ENCODE measurements at regions not wholly inside any gene's neighbourhood (a gene's known extent, or its start where the extent isn't known, plus 50 kb on each side); places are given as distances from the start of the nearest gene placed in this dataset.

GRCh38 chr11:128305588-128305987 lies 281.8 kb downstream of the ETS1 start:
- no peaks in the 10 kb centered on the region for H3K27me3 Mint-ChIP-seq
- no peak for DNase-seq

DNA sequence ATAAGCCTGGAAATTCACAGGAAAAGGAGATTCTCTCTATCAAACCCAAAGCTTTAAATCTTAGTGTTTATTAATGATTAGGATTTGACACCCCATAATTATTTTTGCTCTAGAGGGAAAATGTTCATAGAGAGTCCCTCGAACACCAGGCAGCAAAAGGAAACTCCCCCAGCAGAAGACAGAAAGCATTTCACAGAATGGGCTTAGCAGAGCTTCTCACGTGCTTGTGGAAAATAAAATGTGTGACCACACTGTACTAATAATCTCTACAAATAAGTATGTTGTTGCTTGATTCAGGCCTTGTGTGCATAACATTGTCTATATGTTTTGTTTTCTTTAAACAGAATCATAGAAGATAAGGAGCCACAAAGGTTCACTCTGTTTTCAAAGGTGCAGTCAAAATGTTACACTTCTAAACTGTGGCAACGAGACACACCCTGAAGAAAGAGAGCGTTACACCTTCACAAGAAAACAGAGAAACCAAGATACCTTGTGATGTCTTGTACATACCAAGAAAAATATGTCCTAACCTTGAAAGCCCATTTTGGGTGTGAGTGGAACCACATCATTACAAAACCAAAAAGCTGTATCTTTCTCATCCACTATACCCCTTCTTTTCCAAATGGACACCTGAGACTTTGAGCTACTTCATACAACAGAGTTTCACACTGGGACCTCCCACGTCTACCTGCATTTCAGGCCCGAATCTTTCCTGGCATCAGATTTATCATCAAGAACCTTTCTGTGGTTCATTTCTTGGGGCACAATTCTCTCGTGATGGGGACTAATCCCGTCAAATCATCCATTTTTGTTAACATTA lies 282.5 kb downstream of the ETS1 start:
- H3K27ac Mint-ChIP-seq = no peak overlapping the region
- no peaks in the 10 kb centered on the region for H3K36me3 Mint-ChIP-seq
- peaks cover 37 to 65% of the 10 kb centered on the region in 2 donors for H3K4me1 Mint-ChIP-seq
- no peaks in the 10 kb centered on the region for H3K27me3 Mint-ChIP-seq
- no peaks in the 10 kb centered on the region for H3K9me3 Mint-ChIP-seq
- no peak overlapping the region for H3K4me3 Mint-ChIP-seq
- DNase-seq (no peak), ATAC-seq (replicated peaks) (no peak)

More at GRCh38 chr11:128305588-128305987, 281.8 kb downstream of the ETS1 start:
- Mint-ChIP-seq H3K4me1 (peaks cover 37 to 69% of the 10 kb centered on the region in 2 donors), H3K27ac (no peak overlapping the region), H3K36me3 (no peaks in the 10 kb centered on the region), H3K4me3 (no peak overlapping the region), H3K9me3 (no peaks in the 10 kb centered on the region)
- no peak for ATAC-seq (replicated peaks)

DNA sequence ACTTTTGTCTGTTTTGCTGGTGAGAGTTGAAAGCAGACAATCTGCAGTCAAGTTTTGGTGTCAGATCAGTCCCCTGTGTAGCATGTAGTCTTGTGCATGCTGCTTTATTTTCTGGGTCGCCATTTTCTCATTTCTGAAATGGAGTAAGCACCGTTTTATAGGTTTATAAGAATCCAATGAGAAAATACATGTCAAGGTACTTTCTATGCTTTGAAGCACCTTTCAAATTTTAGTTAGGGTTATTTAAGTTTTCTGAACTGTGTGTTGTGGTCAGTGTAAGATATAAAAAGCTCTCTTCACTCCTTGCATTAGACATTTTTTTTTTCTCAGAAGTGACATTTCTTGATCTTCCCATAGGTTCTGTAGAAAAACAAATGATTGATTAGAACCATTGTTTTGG lies 283.2 kb downstream of the ETS1 start:
- H3K27me3 Mint-ChIP-seq = no peaks in the 10 kb centered on the region
- no peak overlapping the region for H3K27ac Mint-ChIP-seq
- DNase-seq (no peak), ATAC-seq (replicated peaks) (no peak)
- peaks cover 45 to 72% of the 10 kb centered on the region in 2 donors for H3K4me1 Mint-ChIP-seq
- H3K9me3 Mint-ChIP-seq = no peaks in the 10 kb centered on the region
- H3K4me3 Mint-ChIP-seq = peak overlapping the region in 1 of 2 donors; percentile 25
- H3K36me3 Mint-ChIP-seq = no peaks in the 10 kb centered on the region

DNA sequence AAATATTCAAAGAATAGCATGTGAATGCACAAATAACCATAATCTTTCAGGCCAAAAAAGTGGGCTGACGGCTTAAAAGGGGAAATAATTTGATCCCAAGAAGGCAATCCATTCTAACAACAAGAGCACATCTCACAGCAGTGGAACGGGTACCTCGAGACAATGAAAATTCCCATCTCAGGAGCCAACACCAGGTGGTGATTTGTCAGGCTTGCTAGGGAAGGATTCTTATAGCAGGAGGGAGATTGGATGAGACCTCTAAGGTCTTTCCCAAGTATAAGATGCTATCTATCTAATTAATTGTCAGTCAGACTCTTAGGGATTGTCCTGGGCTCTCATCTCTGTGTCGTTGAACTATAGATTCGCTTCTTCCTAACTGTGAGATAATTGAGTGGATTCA lies 284.0 kb downstream of the ETS1 start:
- no peaks in the 10 kb centered on the region for H3K27me3 Mint-ChIP-seq
- H3K27ac Mint-ChIP-seq = no peak overlapping the region
- DNase-seq (no peak), ATAC-seq (replicated peaks) (no peak)
- H3K9me3 Mint-ChIP-seq = no peaks in the 10 kb centered on the region
- peaks cover 51 to 77% of the 10 kb centered on the region in 2 donors for H3K4me1 Mint-ChIP-seq
- no peaks in the 10 kb centered on the region for H3K36me3 Mint-ChIP-seq
- no peak overlapping the region for H3K4me3 Mint-ChIP-seq

GRCh38 chr11:128302425-128303186 lies 284.8 kb downstream of the ETS1 start:
- Mint-ChIP-seq H3K9me3 (no peaks in the 10 kb centered on the region), H3K27ac (peak overlapping the region; percentile 79), H3K4me3 (peak overlapping the region in 1 of 2 donors; percentile 21), H3K36me3 (no peaks in the 10 kb centered on the region), H3K27me3 (no peaks in the 10 kb centered on the region), H3K4me1 (peaks cover 56 to 77% of the 10 kb centered on the region in 2 donors)
- DNase-seq (peak; percentile 64), ATAC-seq (replicated peaks) (peak; percentile 94 to 95)

DNA sequence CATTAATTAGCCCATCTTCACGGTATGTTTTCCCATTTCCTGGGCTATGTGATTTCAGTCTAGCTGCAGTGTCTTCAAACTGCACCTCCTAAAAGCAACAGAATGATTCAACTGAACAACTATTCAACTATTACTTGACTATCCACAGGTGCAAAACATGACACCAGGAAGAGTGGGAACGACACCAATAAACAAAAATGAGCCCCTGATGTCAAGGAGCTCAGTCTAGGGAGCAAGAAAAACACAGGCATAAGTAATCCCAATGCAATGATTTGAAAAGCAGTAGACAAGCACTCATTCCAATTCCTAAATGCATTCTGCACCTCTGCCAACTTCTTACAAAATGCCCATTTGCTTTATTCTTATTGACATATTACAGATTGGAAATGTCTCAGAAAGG lies 285.6 kb downstream of the ETS1 start:
- DNase-seq = no peak
- peak overlapping the region; percentile 20 for H3K27ac Mint-ChIP-seq
- H3K36me3 Mint-ChIP-seq = no peaks in the 10 kb centered on the region
- no peaks in the 10 kb centered on the region for H3K27me3 Mint-ChIP-seq
- no peak overlapping the region for H3K4me3 Mint-ChIP-seq
- no peaks in the 10 kb centered on the region for H3K9me3 Mint-ChIP-seq
- H3K4me1 Mint-ChIP-seq = peaks cover 64 to 80% of the 10 kb centered on the region in 2 donors
- no peak for ATAC-seq (replicated peaks)

- H3K27ac Mint-ChIP-seq = no peak overlapping the region
- no peaks in the 10 kb centered on the region for H3K27me3 Mint-ChIP-seq
- no peaks in the 10 kb centered on the region for H3K36me3 Mint-ChIP-seq
- no peak for DNase-seq
- no peak overlapping the region for H3K4me3 Mint-ChIP-seq
- no peaks in the 10 kb centered on the region for H3K9me3 Mint-ChIP-seq
- peaks cover 66 to 79% of the 10 kb centered on the region in 2 donors for H3K4me1 Mint-ChIP-seq
- no peak for ATAC-seq (replicated peaks)
Observed at GRCh38 chr11:128300785-128301184, 286.6 kb downstream of the ETS1 start.

GRCh38 chr11:128299132-128299726 lies 288.1 kb downstream of the ETS1 start:
- Mint-ChIP-seq H3K27ac (peak overlapping the region; percentile 89), H3K9me3 (peaks cover 2 to 3% of the 10 kb centered on the region in 2 donors), H3K27me3 (no peaks in the 10 kb centered on the region), H3K4me1 (peaks cover 65 to 79% of the 10 kb centered on the region in 2 donors), H3K36me3 (peaks cover under 1 to 3% of the 10 kb centered on the region in 2 donors), H3K4me3 (no peak overlapping the region)
- ATAC-seq (replicated peaks) (no peak), DNase-seq (no peak)

DNA sequence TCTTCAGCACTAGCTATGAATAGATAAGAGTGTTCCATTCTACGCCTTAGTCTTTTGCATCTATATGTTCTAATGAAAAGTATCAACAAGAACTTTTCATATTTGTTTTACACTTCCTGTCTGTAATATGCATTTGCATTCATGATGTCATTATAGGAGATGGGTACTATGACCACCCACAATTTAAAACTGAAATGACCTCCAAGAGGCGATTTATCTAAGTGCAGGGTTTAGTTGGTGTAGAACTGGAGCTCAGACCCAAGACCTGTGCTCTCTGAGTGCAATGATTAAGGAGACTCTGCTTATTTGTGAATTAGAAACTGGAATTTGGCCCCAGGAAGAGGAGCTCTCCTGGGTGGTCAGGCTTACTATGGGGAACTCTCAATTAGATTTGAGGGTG lies 289.1 kb downstream of the ETS1 start:
- Mint-ChIP-seq H3K9me3 (peaks cover 3 to 4% of the 10 kb centered on the region in 2 donors), H3K36me3 (peaks cover 3% of the 10 kb centered on the region in 2 donors), H3K4me3 (no peak overlapping the region), H3K27ac (peak overlapping the region; percentile 89), H3K27me3 (no peaks in the 10 kb centered on the region), H3K4me1 (peaks cover 69 to 79% of the 10 kb centered on the region in 2 donors)
- no peak for ATAC-seq (replicated peaks)
- no peak for DNase-seq

DNA sequence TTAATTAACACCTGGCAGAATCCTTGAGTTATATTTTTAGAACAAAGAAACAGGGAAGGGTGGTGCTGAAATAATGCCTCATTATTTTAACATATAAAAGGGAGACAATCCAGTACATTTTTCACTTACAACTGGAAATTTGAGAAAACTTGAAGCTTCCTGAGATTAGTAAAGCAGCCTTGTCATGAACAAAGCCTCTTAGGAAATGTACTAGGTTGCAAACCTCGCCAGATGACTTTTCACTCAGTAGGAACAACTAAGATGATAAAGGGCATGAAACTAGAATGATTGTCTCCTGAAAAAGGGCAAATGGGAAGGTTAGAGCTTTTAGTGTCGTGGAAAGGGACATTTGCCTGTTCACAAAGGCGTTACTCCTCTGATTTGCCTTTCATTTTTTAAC lies 289.6 kb downstream of the ETS1 start:
- Mint-ChIP-seq H3K27ac (peak overlapping the region; percentile 89), H3K4me3 (no peak overlapping the region), H3K36me3 (peaks cover 3% of the 10 kb centered on the region in 2 donors), H3K27me3 (no peaks in the 10 kb centered on the region), H3K9me3 (peaks cover 3 to 4% of the 10 kb centered on the region in 2 donors), H3K4me1 (peaks cover 70 to 79% of the 10 kb centered on the region in 2 donors)
- DNase-seq (no peak), ATAC-seq (replicated peaks) (no peak)

GRCh38 chr11:128297091-128297651 lies 290.2 kb downstream of the ETS1 start:
- DNase-seq (no peak), ATAC-seq (replicated peaks) (peak; percentile 58 to 73)
- H3K4me3 Mint-ChIP-seq = no peak overlapping the region
- H3K4me1 Mint-ChIP-seq = peaks cover 70 to 80% of the 10 kb centered on the region in 2 donors
- H3K36me3 Mint-ChIP-seq = peaks cover 3% of the 10 kb centered on the region in 2 donors
- peak overlapping the region; percentile 89 for H3K27ac Mint-ChIP-seq
- peaks cover 3 to 4% of the 10 kb centered on the region in 2 donors for H3K9me3 Mint-ChIP-seq
- no peaks in the 10 kb centered on the region for H3K27me3 Mint-ChIP-seq

GRCh38 chr11:128294671-128295050 lies 292.7 kb downstream of the ETS1 start:
- H3K4me1 Mint-ChIP-seq = peaks cover 76 to 94% of the 10 kb centered on the region in 2 donors
- no peaks in the 10 kb centered on the region for H3K27me3 Mint-ChIP-seq
- ATAC-seq (replicated peaks) (no peak), DNase-seq (no peak)
- H3K36me3 Mint-ChIP-seq = peaks cover 3 to 5% of the 10 kb centered on the region in 2 donors
- peaks cover 3 to 4% of the 10 kb centered on the region in 2 donors for H3K9me3 Mint-ChIP-seq
- peak overlapping the region in 1 of 2 donors; percentile 11 for H3K4me3 Mint-ChIP-seq
- H3K27ac Mint-ChIP-seq = peak overlapping the region; percentile 99

DNA sequence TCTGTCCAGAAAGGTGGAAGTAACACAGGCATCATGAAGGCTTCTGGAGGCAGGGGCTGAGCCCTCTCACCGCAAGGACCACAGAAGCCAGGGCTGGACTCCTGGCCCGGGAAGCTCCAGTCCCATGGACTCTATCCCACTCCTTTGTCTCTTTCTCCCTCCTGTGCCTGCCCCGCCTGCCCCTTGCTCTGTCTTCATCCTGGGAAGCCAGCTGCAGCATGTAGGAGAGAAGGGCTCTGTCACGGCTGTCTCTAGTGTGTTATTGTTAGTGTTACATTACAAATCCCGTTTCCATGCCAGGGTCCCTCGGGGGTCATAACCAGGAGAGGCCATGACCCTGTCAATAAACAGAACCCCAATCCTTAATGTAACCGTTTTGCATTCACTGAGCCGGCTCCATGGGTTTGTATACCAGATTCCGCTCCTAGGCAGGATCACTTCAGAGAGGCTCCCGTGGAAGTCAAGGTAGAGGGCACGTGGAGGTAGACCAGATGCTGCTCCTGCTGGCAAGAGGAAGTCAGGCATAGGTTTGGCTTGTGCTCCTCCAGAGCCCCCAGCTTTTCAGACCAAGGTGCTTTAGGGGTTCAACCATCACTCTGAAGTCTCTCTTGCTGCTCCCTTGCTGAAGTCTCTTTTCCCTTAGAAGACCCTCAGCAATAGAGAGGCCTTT lies 293.2 kb downstream of the ETS1 start:
- DNase-seq (no peak), ATAC-seq (replicated peaks) (no peak)
- Mint-ChIP-seq H3K36me3 (peaks cover 3 to 5% of the 10 kb centered on the region in 2 donors), H3K27me3 (no peaks in the 10 kb centered on the region), H3K9me3 (peaks cover 3 to 4% of the 10 kb centered on the region in 2 donors), H3K4me3 (peak overlapping the region; percentile 21 to 52), H3K27ac (peak overlapping the region; percentile 99), H3K4me1 (peaks cover 74 to 90% of the 10 kb centered on the region in 2 donors)
